GM20000 (cell line): ENCODE measurements at regions not wholly inside any gene's neighbourhood (a gene's known extent, or its start where the extent isn't known, plus 50 kb on each side); places are given as distances from the start of the nearest gene placed in this dataset.

Experiments
- DNase-seq: peaks from one replicate; pipeline ENCODE4 v3.0.0; 2012; ENCODE audit warnings: low spot score
- CTCF ChIP-seq: IDR thresholded peaks from 2 replicates; pipeline ENCODE4 v1.5.1; 2012; ENCODE audit warnings: mild to moderate bottlenecking, control low read depth; ENCODE audit errors: extremely low read depth, missing control alignments

GRCh38 chr2:171235262-171235881, 74.7 kb upstream of the TLK1 start:
- no peak for TF ChIP-seq CTCF

GRCh38 chr2:171230176-171230575, 69.5 kb upstream of the TLK1 start:
- no peak for TF ChIP-seq CTCF
- DNase-seq: no peak

More at GRCh38 chr2:171235262-171235881, 74.7 kb upstream of the TLK1 start:
- no peak for DNase-seq

GRCh38 chr2:171228826-171229225, 68.1 kb upstream of the TLK1 start:
- DNase-seq: no peak
- TF ChIP-seq CTCF: no peak

- no peak for DNase-seq
- no peak for TF ChIP-seq CTCF
These were observed 66.5 kb upstream of the TLK1 start for GRCh38 chr2:171227066-171227782.

GRCh38 chr2:171226461-171226860, 65.8 kb upstream of the TLK1 start:
- no peak for DNase-seq
- TF ChIP-seq CTCF: no peak

- peak; percentile 8 for DNase-seq
- no peak for TF ChIP-seq CTCF
These were observed 65.3 kb upstream of the TLK1 start for GRCh38 chr2:171225989-171226388.

- no peak for TF ChIP-seq CTCF
- DNase-seq: no peak
These were observed 64.7 kb upstream of the TLK1 start for GRCh38 chr2:171225302-171225980.
